Prostate gland (tissue), 2 donors: ENCODE measurements at regions not wholly inside any gene's neighbourhood (a gene's known extent, or its start where the extent isn't known, plus 50 kb on each side); places are given as distances from the start of the nearest gene placed in this dataset.

Experiments used
- POLR2A ChIP-seq: fragments of 450-650 bp; IDR thresholded peaks from one replicate; pipeline ENCODE4 v1.6.1; 2016; ENCODE audit warnings: antibody characterized with exemption, mild to moderate bottlenecking
- TF ChIP-seq, protein P1 (sequence below), 4 experiments: fragments of 200-600 bp in 2 of 4; fragments of 450-650 bp in 2 of 4; sonication (generic) in 2 of 4; IDR thresholded peaks; 1 replicate in 3 of 4; 2 replicates in 1 of 4; pipeline ENCODE4 v1.5.1; 2016 to 2019; ENCODE audit warnings: antibody characterized with exemption in 4 of 4, mild to moderate bottlenecking in 2 of 4, moderate library complexity in 2 of 4

- TF ChIP-seq, protein P1, sequence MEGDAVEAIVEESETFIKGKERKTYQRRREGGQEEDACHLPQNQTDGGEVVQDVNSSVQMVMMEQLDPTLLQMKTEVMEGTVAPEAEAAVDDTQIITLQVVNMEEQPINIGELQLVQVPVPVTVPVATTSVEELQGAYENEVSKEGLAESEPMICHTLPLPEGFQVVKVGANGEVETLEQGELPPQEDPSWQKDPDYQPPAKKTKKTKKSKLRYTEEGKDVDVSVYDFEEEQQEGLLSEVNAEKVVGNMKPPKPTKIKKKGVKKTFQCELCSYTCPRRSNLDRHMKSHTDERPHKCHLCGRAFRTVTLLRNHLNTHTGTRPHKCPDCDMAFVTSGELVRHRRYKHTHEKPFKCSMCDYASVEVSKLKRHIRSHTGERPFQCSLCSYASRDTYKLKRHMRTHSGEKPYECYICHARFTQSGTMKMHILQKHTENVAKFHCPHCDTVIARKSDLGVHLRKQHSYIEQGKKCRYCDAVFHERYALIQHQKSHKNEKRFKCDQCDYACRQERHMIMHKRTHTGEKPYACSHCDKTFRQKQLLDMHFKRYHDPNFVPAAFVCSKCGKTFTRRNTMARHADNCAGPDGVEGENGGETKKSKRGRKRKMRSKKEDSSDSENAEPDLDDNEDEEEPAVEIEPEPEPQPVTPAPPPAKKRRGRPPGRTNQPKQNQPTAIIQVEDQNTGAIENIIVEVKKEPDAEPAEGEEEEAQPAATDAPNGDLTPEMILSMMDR (IDR thresholded peaks at IDR 0.05) = no peak
- no peak for TF ChIP-seq POLR2A
Observed at GRCh38 chr5:24059006-24059405, 551.6 kb downstream of the PRDM9 start.
